HEK293 (cell line): ENCODE measurements at regions not wholly inside any gene's neighbourhood (a gene's known extent, or its start where the extent isn't known, plus 50 kb on each side); places are given as distances from the start of the nearest gene placed in this dataset.

ENCODE experiments used
- KLF16 ChIP-seq: fragments of 450-650 bp; formaldehyde crosslinking; IDR thresholded peaks from 2 replicates; pipeline ENCODE4 v1.5.1; 2017; ENCODE audit warnings: missing biosample characterization, missing genetic modification characterization
- MYNN ChIP-seq: fragments of 450-650 bp; formaldehyde crosslinking; IDR thresholded peaks from 2 replicates; pipeline ENCODE4 v1.5.1; 2016; ENCODE audit warnings: missing biosample characterization, missing genetic modification characterization, borderline replicate concordance
- RBAK ChIP-seq: fragments of 450-650 bp; formaldehyde crosslinking; IDR thresholded peaks from 2 replicates; pipeline ENCODE4 v1.5.1; 2016; ENCODE audit warnings: missing biosample characterization, missing genetic modification characterization
- REPIN1 ChIP-seq: fragments of 450-650 bp; formaldehyde crosslinking; IDR thresholded peaks from 2 replicates; pipeline ENCODE4 v1.5.1; 2017; ENCODE audit warnings: missing biosample characterization, missing genetic modification characterization, low read depth
- SALL2 ChIP-seq: fragments of 450-650 bp; formaldehyde crosslinking; IDR thresholded peaks from 2 replicates; pipeline ENCODE4 v1.5.0; 2017; ENCODE audit warnings: missing biosample characterization, mild to moderate bottlenecking, missing genetic modification characterization, borderline replicate concordance
- YY1 ChIP-seq: fragments of 450-650 bp; formaldehyde crosslinking; IDR thresholded peaks from 2 replicates; pipeline ENCODE4 v1.5.1; 2018; ENCODE audit warnings: missing biosample characterization, missing genetic modification characterization
- ZNF341 ChIP-seq: fragments of 450-650 bp; formaldehyde crosslinking; IDR thresholded peaks from 2 replicates; pipeline ENCODE4; 2016; ENCODE audit warnings: low read depth, missing biosample characterization, missing genetic modification characterization
- ZNF423 ChIP-seq: fragments of 450-650 bp; formaldehyde crosslinking; IDR thresholded peaks from 2 replicates; pipeline ENCODE4 v1.5.1; 2016; ENCODE audit warnings: missing biosample characterization, missing genetic modification characterization
- ZNF777 ChIP-seq: fragments of 450-650 bp; formaldehyde crosslinking; IDR thresholded peaks from 2 replicates; pipeline ENCODE4 v1.5.1; 2017; ENCODE audit warnings: missing biosample characterization, missing genetic modification characterization, borderline replicate concordance
- TF ChIP-seq, protein P1 (sequence below): fragments of 450-650 bp; formaldehyde crosslinking; IDR thresholded peaks from 2 replicates; pipeline ENCODE4 v1.5.1; 2016; ENCODE audit warnings: missing biosample characterization, missing genetic modification characterization
- TF ChIP-seq, protein P2 (sequence below): fragments of 450-650 bp; formaldehyde crosslinking; IDR thresholded peaks from 2 replicates; pipeline ENCODE4 v1.5.1; 2017; ENCODE audit warnings: missing biosample characterization, mild to moderate bottlenecking, missing genetic modification characterization, moderate library complexity
- TF ChIP-seq, protein P3 (sequence below): fragments of 450-650 bp; formaldehyde crosslinking; IDR thresholded peaks from 2 replicates; pipeline ENCODE4 v1.5.1; 2016; ENCODE audit warnings: missing biosample characterization, missing genetic modification characterization

DNA sequence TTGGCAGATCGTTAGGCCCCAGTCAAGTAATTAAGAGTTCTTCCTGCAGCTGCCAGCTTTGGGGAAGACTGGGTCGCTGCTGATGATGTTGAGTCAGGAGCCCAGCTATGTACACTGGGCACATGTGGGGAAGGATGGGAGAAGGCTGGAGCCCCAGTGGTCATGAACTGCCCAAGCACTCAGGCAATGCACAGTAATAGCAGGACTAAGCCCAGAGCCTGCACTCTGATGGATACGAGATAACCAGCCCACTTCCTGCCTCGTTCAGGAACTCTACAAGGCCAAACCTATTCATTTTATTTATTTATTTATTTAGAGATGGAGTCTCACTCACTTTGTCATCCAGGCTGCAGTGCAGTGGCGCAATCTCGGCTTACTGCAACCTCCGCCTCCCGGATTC, 81.1 kb upstream of the BTG3 start:
- TF ChIP-seq KLF16 (tag by site-specific recombination) (no peak), RBAK (tag by site-specific recombination) (no peak), YY1 (tag by site-specific recombination) (no peak), REPIN1 (tag by site-specific recombination) (no peak), ZNF423 (tag by site-specific recombination) (no peak), SALL2 (tag by site-specific recombination) (no peak), MYNN (tag by site-specific recombination) (no peak), ZNF777 (tag by site-specific recombination) (no peak), ZNF341 (no peak)
- TF ChIP-seq, protein P1, sequence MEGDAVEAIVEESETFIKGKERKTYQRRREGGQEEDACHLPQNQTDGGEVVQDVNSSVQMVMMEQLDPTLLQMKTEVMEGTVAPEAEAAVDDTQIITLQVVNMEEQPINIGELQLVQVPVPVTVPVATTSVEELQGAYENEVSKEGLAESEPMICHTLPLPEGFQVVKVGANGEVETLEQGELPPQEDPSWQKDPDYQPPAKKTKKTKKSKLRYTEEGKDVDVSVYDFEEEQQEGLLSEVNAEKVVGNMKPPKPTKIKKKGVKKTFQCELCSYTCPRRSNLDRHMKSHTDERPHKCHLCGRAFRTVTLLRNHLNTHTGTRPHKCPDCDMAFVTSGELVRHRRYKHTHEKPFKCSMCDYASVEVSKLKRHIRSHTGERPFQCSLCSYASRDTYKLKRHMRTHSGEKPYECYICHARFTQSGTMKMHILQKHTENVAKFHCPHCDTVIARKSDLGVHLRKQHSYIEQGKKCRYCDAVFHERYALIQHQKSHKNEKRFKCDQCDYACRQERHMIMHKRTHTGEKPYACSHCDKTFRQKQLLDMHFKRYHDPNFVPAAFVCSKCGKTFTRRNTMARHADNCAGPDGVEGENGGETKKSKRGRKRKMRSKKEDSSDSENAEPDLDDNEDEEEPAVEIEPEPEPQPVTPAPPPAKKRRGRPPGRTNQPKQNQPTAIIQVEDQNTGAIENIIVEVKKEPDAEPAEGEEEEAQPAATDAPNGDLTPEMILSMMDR (tag by site-specific recombination): no peak
- TF ChIP-seq, protein P2, sequence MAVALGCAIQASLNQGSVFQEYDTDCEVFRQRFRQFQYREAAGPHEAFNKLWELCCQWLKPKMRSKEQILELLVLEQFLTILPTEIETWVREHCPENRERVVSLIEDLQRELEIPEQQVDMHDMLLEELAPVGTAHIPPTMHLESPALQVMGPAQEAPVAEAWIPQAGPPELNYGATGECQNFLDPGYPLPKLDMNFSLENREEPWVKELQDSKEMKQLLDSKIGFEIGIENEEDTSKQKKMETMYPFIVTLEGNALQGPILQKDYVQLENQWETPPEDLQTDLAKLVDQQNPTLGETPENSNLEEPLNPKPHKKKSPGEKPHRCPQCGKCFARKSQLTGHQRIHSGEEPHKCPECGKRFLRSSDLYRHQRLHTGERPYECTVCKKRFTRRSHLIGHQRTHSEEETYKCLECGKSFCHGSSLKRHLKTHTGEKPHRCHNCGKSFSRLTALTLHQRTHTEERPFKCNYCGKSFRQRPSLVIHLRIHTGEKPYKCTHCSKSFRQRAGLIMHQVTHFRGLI (tag by site-specific recombination): no peak
- TF ChIP-seq, protein P3, sequence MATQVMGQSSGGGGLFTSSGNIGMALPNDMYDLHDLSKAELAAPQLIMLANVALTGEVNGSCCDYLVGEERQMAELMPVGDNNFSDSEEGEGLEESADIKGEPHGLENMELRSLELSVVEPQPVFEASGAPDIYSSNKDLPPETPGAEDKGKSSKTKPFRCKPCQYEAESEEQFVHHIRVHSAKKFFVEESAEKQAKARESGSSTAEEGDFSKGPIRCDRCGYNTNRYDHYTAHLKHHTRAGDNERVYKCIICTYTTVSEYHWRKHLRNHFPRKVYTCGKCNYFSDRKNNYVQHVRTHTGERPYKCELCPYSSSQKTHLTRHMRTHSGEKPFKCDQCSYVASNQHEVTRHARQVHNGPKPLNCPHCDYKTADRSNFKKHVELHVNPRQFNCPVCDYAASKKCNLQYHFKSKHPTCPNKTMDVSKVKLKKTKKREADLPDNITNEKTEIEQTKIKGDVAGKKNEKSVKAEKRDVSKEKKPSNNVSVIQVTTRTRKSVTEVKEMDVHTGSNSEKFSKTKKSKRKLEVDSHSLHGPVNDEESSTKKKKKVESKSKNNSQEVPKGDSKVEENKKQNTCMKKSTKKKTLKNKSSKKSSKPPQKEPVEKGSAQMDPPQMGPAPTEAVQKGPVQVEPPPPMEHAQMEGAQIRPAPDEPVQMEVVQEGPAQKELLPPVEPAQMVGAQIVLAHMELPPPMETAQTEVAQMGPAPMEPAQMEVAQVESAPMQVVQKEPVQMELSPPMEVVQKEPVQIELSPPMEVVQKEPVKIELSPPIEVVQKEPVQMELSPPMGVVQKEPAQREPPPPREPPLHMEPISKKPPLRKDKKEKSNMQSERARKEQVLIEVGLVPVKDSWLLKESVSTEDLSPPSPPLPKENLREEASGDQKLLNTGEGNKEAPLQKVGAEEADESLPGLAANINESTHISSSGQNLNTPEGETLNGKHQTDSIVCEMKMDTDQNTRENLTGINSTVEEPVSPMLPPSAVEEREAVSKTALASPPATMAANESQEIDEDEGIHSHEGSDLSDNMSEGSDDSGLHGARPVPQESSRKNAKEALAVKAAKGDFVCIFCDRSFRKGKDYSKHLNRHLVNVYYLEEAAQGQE (tag by site-specific recombination): no peak
